Endometrium (tissue), 2 donors: ENCODE measurements at regions not wholly inside any gene's neighbourhood (a gene's known extent, or its start where the extent isn't known, plus 50 kb on each side); places are given as distances from the start of the nearest gene placed in this dataset.

Experiments used
- FAIRE-seq: peaks from 2 replicates; lab custom pipeline; 2012; peaks lifted over from hg19 to GRCh38; lab: Jason Lieb, UNC
- donor health status: control.
- donor health status: control.

- no peak for FAIRE-seq
Measured at GRCh38 chr3:86282106-86282787, 708.7 kb downstream of the VGLL3 start.

DNA sequence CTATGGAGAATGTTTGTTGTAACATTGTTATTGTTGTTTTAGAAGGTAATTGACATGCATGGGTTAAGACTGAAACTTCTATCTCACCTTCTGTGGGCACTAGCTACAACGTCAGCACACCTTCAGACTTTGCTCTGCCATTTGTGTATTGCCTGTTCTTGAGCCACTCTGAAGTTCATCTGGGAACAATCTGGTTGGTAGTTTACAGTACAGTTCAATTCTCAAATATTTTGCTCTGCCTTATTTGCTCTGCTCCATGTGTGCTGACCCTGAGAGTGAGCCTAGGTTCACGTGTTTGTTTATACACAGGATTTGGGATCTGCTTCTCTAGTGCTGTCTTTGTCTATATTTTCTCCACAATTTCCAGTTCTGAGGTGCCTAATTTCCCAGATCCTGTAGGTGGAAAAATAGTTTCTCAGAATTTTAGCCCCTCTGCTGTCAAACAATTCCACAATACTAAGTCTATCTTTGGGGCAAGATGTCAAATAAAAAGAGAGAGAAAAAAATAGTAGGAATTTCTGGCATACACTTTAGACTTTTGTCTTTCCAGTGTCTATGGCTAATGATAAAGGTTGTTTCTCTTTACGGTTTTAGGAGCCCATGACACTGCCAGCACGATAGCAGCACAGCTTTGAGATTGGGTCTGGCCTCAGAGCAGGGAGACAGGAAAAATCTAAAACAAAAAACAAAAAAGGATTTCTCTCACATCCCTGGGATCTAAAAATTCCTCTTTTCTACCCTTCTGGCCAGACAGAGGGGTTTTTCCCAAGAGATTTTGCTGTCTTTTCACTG lies 721.4 kb downstream of the VGLL3 start:
- no peak for FAIRE-seq

DNA sequence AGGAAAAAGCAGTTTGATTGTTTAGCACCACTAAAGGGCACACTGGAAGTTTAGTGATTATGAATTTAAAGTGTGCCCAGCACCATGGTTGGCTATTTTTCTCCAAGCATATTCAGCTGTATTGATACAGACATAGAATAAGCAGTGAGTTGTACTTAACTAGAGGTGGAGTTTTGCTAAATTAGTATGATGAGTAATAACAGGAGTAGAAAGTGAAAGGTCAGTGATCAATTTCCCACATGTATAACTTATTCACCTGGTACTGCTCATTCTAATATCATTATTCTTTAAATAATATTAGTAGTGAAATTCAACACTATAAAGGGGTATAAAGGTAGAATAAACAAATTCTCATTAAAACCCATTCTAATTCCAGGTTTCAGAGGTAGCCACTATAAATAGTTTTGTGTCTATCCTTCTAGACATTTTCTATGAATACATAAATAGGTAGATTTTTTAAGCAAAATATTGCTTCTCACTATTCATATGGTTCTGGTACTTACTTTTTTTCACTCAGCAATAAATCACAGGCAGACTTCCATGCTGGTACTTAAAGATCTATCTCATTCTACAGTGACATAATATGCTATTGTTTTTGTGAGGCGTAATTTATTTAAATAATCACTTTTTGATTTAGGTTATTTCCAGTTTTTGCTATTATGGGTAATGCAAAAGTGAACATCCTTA lies 732.9 kb downstream of the VGLL3 start:
- FAIRE-seq: no peak

GRCh38 chr3:86254480-86254879 lies 736.5 kb downstream of the VGLL3 start:
- no peak for FAIRE-seq

GRCh38 chr3:86251781-86252180 lies 739.2 kb downstream of the VGLL3 start:
- no peak for FAIRE-seq

DNA sequence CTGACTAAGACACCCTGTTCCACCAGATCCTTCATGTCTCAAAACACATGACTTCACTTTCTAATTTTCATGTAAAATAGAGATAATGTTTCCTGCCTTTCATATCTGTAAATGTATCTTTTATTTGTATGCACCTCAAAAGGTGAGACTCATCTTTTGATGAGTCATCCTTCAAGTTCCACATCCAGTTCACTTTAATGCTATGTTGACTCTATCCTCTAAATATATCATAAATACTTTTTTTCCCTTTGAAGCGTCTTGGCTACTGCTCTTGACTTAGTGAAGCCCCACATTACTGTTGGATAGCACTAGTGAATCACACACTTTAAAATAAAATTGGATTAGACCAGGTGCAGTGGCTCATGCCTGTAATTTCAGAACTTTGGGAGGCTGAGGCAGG lies 741.1 kb downstream of the VGLL3 start:
- no peak for FAIRE-seq

DNA sequence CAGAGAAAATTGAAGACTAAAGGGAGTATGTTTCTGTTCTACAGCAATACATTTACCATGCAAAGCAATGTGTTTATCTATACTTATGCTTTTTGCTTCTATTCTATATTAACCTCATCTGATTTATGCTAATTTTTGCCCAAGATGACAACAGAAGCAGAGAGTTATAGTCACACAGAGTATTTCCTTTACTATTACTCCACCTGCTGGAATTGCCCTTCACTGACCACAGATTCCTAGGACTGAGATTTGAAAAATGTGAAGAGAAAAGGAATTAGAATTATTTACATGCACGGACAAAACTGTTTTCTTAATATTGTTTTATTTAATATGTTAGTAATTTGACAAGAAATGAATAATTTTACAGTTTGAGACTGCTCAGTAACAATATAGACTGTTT lies 745.6 kb downstream of the VGLL3 start:
- no peak for FAIRE-seq

DNA sequence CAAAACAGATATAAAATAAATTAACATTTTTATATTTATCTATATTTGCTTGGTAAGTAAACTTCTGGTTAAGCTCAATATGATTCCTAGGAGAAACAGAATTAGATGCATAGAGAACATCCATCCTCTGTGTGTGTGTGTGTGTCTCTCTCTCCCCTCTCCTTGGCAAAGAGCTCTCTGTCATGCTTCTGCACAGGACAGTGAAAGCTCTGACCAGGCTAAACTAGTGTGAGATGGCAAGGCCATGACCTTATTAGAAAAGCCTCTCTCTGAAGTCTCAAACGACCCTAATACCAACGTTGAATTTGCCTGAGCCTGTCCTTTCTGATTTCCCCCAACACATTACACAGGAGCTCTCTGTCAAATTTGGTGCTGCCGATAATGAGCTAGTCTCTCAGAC lies 746.0 kb downstream of the VGLL3 start:
- FAIRE-seq: no peak

DNA sequence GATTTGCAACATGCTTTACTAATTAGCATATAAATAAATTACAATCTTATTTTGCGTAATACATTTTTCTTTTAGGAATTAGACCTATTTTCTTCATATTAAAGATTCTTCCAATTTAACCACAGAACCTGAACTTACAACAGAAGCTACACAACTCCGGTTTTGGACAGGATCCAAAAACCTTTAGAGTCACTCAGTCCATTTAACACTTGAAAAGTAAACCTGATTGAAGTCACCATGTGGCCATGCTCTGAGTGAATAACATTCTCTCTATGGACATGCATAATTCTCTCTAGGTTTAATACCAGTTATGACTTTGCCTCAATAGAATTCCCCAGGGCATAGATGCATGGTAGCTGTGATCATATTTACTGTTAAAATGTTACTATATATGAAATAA lies 751.0 kb downstream of the VGLL3 start:
- no peak for FAIRE-seq

DNA sequence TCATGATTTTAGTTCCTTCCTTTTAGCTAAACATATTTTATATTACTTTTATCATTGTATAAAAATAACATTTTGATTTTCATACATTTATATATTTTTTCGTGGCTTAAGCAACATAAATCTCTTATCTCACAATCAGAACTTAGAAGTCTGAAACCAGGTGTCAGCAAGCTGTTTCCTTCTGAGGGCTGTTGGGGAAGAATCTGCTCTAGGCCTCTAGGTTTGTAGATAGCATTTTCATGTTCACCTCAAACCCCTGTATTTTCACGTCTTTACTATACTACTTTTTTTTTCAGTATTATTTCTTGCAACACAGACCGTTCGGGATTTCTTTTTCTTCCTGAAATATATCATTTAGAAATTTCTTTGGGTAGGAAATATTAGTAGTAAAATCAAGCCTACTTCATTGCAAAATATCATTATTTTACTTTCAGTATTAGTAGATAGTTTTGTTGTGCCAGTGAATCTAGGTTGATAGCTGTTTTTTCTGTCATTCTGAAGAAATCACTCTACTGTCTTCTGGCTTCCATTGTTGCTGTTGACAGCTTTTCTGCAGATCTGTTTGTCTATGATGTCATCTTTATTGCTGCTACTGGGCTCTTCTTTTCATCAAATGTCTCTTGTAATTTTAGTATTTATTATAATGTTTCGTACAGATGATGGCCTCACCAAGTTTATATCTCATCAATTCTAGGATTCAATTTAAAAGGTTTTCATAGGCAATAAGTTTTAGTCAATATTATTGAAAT lies 756.3 kb downstream of the VGLL3 start:
- no peak for FAIRE-seq

GRCh38 chr3:86230762-86231161 lies 760.2 kb downstream of the VGLL3 start:
- no peak for FAIRE-seq

DNA sequence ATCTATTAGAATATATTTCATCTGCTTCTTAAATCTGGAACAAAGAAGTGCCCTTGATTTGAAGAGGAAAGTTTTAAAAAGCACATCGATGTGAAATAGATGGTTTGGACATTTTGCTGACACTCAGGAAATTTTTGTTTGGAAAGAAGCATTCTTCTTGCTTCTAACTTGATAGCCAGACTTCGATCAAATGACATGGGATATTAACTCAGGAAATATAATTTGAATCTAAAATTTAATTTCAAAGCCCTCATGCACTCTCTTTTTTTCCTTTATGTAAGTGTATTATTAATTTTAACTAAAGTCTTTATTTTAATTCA lies 761.2 kb downstream of the VGLL3 start:
- FAIRE-seq: no peak

DNA sequence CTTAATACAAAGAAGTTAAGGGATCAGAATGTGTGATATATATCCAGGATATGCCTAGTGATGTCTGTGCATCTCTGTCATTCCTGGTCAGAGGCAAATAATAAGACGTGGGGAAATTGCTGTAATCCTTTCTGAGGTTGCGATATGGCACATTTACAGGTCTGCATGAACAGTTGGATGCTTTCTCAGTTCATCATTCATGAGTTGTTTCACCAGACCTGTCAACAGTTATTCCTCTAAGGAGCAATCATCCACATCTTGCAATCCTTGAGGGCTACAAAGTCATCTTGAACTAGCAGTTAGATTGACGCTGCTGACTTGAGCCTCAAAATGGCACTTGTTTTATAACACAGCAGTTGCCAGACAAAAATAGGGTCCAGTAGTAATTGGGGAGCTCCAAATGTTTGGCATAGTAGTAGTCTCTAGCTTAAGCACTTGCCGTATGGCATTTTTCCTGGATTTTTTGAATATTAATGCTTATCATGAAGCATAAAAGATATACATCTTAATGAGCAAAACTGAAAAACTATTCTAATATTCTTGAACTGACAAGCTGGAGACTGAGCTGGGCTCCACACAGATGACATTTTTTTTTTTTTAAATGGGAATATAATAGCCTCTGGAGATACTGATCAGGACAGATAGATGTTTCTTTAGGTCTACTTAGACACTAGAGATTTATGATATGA lies 761.7 kb downstream of the VGLL3 start:
- FAIRE-seq: no peak

DNA sequence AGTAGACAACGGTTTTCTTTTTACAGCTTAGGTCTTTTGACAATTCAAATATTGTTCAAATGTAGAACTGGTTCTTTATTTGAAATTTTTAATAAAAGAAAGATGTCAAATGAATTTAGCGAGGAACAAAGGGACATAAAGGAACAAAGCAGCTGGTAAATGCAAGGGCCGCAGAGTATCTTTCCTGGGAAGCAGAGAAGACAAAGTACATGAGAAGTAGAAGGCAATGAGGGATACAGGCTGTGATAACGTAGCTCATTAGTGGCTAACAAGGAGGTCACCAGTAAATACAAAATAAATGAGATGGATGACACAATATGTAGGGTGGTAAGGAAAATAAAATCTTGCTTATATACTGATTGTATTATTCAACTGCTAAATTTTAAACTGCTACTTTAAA lies 762.8 kb downstream of the VGLL3 start:
- no peak for FAIRE-seq

DNA sequence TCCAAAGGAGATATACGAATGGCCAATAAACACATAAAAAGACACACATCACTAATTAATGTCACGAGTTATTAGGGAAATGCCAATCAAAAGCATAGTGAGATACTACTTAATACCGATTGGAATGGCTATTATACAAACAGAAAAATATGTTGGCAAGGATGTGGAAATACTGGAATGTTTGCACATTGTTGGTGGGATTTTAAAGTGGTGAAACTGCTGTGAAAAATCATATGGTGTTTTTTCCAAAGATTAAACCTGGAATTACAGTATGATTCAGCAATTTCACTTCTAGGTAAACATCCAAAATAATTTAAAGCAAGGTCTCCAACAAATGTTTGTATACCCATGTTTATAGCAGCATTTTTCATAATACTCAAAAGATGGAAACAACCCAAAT lies 765.5 kb downstream of the VGLL3 start:
- no peak for FAIRE-seq

DNA sequence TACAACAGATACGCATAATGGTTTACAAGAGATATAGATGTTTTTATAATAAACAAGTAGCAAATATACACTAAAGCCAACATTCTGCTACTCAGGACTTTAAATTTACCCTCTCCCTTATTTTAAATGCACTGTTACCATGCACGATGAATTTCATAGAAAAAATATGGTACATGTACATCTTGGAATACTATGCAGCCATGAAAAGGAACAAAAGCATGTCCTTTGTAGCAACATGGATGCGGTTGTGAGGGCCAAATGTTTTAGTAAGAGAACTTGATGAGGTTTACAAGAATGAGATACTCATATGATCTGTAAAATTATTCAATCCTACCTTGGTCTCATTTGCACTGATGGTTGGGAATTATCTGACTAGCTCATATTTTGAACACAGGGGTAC lies 769.3 kb downstream of the VGLL3 start:
- FAIRE-seq: no peak

- no peak for FAIRE-seq
Measured at GRCh38 chr3:86208772-86209171, 782.2 kb downstream of the VGLL3 start.

- no peak for FAIRE-seq
Measured at GRCh38 chr3:86182606-86183005, 808.3 kb downstream of the VGLL3 start.

DNA sequence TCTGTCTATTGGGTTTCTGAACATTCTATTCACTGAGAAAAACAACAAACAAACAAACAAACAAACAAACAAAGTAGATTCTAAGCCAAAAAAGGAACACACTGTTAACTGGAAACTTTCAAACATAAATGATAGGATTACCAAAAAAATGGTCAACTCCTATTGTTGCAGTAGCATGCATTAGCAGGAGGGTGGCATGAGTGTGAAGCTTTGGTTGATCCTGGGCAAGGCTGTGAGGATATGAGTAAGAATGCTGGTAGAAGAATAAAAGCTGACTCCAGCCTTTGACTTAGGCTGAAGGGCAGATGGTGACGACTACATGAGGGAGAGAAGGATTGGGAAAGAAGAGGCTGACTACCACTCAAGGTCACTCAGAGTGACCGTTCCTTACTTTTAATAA lies 810.3 kb downstream of the VGLL3 start:
- FAIRE-seq: no peak

DNA sequence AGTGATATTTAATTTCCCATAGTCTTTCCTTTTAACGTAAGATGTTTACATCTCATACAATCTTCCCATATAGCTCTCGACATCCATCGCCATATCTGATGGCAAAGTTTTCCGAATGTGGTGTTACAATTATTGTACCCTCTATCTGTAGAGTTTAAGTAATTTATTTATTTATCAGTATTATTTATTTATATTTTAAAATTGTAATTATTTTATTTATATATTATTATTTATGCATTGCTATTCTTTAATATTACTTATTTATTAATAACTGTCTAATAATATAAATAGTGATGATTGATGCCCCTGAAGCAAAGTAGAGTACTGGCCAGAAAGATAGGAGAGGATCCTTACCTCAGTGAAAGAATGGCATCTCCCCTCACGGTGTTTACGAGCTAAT lies 812.9 kb downstream of the VGLL3 start:
- FAIRE-seq: no peak

GRCh38 chr3:86176445-86176784 lies 814.5 kb downstream of the VGLL3 start:
- no peak for FAIRE-seq
